ENCODE measurements at regions not wholly inside any gene's neighbourhood (a gene's known extent, or its start where the extent isn't known, plus 50 kb on each side); places are given as distances from the start of the nearest gene placed in this dataset.

DNA sequence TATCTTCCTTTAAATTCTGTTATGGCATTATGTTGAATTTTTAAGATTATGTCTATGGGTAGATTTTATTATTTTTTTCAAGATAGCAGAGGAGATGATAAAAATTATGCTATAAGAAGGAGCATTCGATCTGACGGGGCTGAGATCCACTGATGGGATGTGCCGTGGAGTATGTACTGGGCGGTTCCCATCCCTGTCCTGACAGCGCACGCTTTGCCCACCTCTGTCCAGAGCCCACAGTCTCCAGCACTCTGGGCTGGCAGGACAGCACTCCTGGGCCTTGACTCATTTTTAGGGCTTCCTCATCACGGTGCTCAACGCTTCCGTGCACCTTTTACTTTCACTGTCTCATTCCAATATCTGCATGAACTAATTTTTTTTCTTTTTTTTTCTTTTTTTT lies 235.5 kb downstream of the TEX29 start:
- TF ChIP-seq CTCF (IDR thresholded peaks at IDR 0.05) = no peak

DNA sequence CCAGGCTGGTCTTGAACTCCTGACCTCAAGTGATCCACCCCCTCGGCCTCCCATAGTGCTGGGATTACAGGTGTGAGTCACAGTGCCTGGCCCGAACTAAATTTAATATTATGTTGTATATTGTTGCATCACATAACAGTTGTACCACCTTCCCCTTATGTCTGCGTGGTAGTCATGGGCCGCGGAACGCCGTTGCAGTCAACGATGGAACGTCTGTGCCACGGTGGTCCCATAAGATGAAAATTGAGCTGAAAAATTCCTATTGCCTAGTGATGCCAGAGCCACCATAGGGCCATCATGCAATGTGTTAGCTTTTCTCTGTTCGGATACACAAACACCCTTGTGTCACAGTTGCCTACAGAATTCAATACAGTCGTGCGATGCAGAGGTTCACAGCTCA lies 236.1 kb downstream of the TEX29 start:
- TF ChIP-seq CTCF (IDR thresholded peaks at IDR 0.05) = no peak

DNA sequence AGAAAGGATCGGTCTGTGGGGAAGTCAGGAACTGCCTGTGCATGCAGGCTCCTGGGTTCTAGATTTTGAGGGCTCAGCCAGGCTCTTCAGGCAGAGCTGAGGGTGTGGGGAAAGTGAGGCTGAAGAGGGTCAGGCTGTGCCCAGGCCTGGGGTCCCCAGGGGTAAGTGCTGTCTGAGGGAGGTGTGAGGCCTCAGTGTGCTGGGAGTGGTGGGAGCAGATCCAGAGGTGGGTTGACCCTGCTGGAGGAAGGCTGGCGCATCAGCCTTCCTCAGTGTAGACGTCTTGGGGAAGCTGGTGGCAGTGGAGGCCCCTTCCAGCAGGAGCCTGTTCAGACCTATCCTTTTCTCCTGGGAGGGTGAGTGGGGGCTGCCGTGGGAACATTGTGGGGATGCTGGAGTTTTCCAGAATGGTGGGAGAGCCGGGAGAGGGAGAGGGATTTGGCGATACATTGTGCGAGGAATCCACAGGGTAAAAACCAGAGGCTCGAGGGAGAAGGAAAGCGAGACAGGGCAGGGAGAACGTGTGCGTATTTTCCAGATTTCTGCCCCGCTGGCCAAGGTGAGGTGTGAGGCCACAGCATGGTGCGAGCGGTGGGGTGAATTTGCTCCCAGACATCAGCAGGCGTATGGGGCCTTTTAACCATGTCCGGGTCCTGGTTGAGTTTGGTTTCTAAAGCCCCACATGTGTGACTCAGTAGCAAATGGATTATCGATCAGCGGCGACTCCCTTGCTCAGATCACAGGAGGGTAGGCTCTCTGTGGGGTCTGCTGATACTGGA lies 237.7 kb downstream of the TEX29 start:
- no peak for TF ChIP-seq CTCF (IDR thresholded peaks at IDR 0.05)

DNA sequence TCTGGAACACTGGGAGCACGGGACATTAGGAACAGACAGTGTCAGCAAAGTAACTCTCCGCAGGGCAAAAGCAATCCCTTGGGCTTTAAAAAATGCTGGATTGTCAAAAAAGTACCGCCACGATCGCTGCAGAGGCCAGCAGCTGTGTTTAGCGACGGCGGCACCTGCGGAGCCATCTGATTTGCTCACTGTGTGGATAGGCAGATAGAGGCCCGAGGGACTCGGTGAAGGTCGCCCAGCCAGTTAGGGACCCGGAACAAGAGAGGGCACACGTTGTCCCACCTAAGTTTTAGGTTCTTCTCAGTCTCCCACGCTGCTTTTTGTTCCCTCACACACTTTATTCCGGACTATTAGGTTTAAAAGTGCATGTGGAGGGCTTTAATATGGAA lies 238.3 kb downstream of the TEX29 start:
- TF ChIP-seq CTCF (IDR thresholded peaks at IDR 0.05) = no peak

- TF ChIP-seq CTCF (IDR thresholded peaks at IDR 0.05) = no peak
Observed at GRCh38 chr13:111559612-111560403, 239.4 kb downstream of the TEX29 start.

DNA sequence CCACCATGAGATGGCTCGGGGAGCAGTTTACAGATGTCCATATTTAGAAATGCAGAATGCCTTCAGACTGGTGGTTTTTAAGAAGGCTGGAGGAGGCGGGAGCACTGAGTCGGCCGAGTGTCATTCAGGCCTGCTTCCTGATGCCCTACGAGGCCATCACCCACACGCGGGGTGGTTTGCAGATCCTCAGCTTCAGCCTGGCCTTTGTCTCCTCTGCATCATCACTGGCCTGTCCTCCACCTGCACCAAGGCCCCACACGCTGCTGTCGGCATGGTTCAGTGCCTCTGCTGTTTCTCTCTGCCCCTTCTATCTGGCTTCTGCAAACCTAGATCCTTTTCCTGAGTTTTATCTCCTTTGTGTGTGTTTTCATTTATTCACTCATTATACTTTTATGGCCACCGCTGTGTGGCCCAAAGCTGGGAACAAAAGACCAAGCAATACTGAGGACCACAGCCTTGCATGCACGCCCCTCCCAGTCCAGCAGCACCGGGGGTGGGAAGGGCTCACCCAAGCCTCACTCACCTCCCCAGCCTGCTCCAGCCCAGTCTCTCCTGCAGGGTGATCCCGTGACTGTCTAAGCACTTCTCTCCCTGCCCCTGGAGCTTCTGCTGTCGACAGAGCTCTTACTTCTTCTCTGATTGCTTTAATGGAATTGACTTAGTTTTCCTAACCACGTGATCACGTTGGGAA lies 240.8 kb downstream of the TEX29 start:
- no peak for TF ChIP-seq CTCF (IDR thresholded peaks at IDR 0.05)

DNA sequence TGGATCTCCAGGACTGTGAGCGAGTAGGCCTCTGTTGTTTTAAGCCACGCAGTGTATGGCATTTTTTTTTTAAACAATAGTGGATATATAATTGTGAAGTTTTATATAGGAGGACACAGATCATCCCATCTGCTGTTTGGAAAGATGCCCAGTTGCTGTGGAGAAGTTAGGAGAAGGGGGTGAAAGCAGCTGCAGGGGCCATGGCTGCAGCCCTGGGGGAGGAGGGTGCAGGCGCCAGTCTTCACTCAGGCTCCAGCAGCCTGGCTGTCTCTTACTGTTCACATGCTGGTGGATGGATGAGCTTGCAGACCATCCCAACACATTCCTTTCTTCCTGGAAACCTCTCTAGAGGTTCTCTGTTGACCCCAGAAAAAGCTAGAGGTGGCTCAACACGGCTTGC lies 242.3 kb downstream of the TEX29 start:
- no peak for TF ChIP-seq CTCF (IDR thresholded peaks at IDR 0.05)
